GM12878 (cell line): ENCODE measurements at regions not wholly inside any gene's neighbourhood (a gene's known extent, or its start where the extent isn't known, plus 50 kb on each side); places are given as distances from the start of the nearest gene placed in this dataset.

ENCODE experiments used
- ATAC-seq: fragments of 200-7000 bp; cut with Tn5 transposase; 3 replicates; pipeline ENCODE4 v1.9.1; 2020; ENCODE audit warnings: mild to moderate bottlenecking, moderate library complexity
- BruUV-seq: library from RNA; stranded (reverse); fragments of 400-500 nt; replicated peaks from 2 replicates; lab custom pipeline; 2021; lab: Mats Ljungman, UMichigan
- CTCF ChIA-PET: fragments of 300-600 bp; sonication (Branson Sonifier 250); formaldehyde crosslinking; extraction: SDS; loops from one replicate; lab custom pipeline; 2021; ENCODE audit warnings: inconsistent platforms; lab: Yijun Ruan, JAX
- POLR2A ChIA-PET: fragments of 350-600 bp; formaldehyde crosslinking; extraction: SDS; loops from one replicate; lab custom pipeline; 2021; ENCODE audit warnings: inconsistent platforms; lab: Charles Lee
- RAD21 ChIA-PET: fragments of 300-600 bp; sonication (Branson Sonifier 250); formaldehyde crosslinking; loops from one replicate; lab custom pipeline; 2023; ENCODE audit warnings: antibody characterized with exemption; ENCODE audit not compliant: unreplicated experiment; lab: Charles Lee
- SMC1A ChIA-PET: fragments of 300-600 bp; sonication (Branson Sonifier 250); formaldehyde crosslinking; loops from one replicate; lab custom pipeline; 2023; ENCODE audit not compliant: unreplicated experiment, uncharacterized antibody; lab: Charles Lee
- DNase-seq: peaks from one replicate; pipeline ENCODE4 v3.0.0-alpha.2; 2011; ENCODE audit warnings: low read depth, low spot score
- FAIRE-seq: peaks from 3 replicates; lab custom pipeline; 2011; peaks lifted over from hg19 to GRCh38; lab: Jason Lieb, UNC
- H2AFZ ChIP-seq: 2 replicates; pipeline ENCODE4 v1.6.0; 2011; ENCODE audit warnings: low read depth, low read length, control low read depth; ENCODE audit not compliant: control insufficient read depth
- H3K27ac ChIP-seq: 2 replicates; pipeline ENCODE4 v1.5.1; 2011; ENCODE audit warnings: control low read depth; ENCODE audit not compliant: control insufficient read depth, insufficient read depth
- H3K27me3 ChIP-seq, 2 experiments: replicated peaks in 1 of 2; 2 replicates each; pipeline versions ENCODE4 v1.6.0 to v1.6.1; 2011; ENCODE audit warnings: low read length in 1 of 2; ENCODE audit not compliant: control insufficient read depth in 2 of 2, insufficient read depth in 2 of 2
- H3K36me3 ChIP-seq, 2 experiments: 2 replicates each; pipeline ENCODE4 v1.5.1; 2011; ENCODE audit warnings: low read length in 1 of 2; ENCODE audit not compliant: control insufficient read depth in 2 of 2, insufficient read depth in 2 of 2
- H3K4me1 ChIP-seq: 2 replicates; pipeline ENCODE4 v1.6.1; 2011; ENCODE audit warnings: mild to moderate bottlenecking, low read length, moderate library complexity, mixed read lengths; ENCODE audit not compliant: control insufficient read depth, insufficient read depth
- H3K4me2 ChIP-seq: 2 replicates; pipeline ENCODE4 v1.6.0; 2011; ENCODE audit warnings: control low read depth; ENCODE audit not compliant: control insufficient read depth, insufficient read depth
- H3K4me3 ChIP-seq: fragments of 200-600 bp; sonication (generic); 2 replicates; pipeline ENCODE4 v1.5.1; 2016
- H3K79me2 ChIP-seq: 2 replicates; pipeline ENCODE4 v1.6.0; 2011; ENCODE audit warnings: low read length; ENCODE audit not compliant: control insufficient read depth, insufficient read depth
- H3K9ac ChIP-seq: 2 replicates; pipeline ENCODE4 v1.8.0; 2011; ENCODE audit warnings: low read length, control low read depth, mixed read lengths; ENCODE audit not compliant: control insufficient read depth, insufficient read depth
- H3K9me3 ChIP-seq: replicated peaks from 3 replicates; pipeline ENCODE4 v1.5.1; 2011; ENCODE audit warnings: mild to moderate bottlenecking, low read length; ENCODE audit not compliant: control insufficient read depth, insufficient read depth
- H4K20me1 ChIP-seq: 2 replicates; pipeline ENCODE4 v1.6.0; 2011; ENCODE audit not compliant: control insufficient read depth, insufficient read depth
- CHD4 ChIP-seq: fragments of 200-600 bp; sonication (generic); IDR thresholded peaks from 2 replicates; pipeline ENCODE4 v1.6.1; 2016; ENCODE audit warnings: mild to moderate bottlenecking
- CREM ChIP-seq: IDR thresholded peaks from 2 replicates; pipeline ENCODE4 v1.6.1; 2014; ENCODE audit warnings: antibody characterized with exemption, low read depth
- HDGF ChIP-seq: fragments of 450-650 bp; IDR thresholded peaks from 2 replicates; pipeline ENCODE4 v1.6.1; 2016; ENCODE audit warnings: antibody characterized with exemption
- MTA3 ChIP-seq: IDR thresholded peaks from 2 replicates; pipeline ENCODE4 v1.6.1; 2012; ENCODE audit warnings: low read length, inconsistent platforms, borderline replicate concordance
- SPI1 ChIP-seq: IDR thresholded peaks from 2 replicates; pipeline ENCODE4 v1.6.1; 2011; ENCODE audit warnings: low read depth, mild to moderate bottlenecking, low read length, moderate library complexity, borderline replicate concordance; ENCODE audit not compliant: insufficient read depth
- TCF7 ChIP-seq: IDR thresholded peaks from 2 replicates; pipeline ENCODE4 v1.6.1; 2014; ENCODE audit warnings: antibody characterized with exemption, borderline replicate concordance
- YY1 ChIP-seq: IDR thresholded peaks from 2 replicates; pipeline ENCODE4 v1.6.1; 2011; ENCODE audit warnings: low read depth, mild to moderate bottlenecking, low read length
- WGBS: methylation state at CpG from one replicate; pipeline ENCODE4 v1.1.6; 2016; ENCODE audit warnings: low lambda C conversion rate; ENCODE audit not compliant: insufficient replicate concordance, insufficient coverage; ENCODE audit errors: missing lambda C conversion rate; 5-methylcytosine and 5-hydroxymethylcytosine counted together
- in situ Hi-C: fragments of 300-500 bp; cut with MboI; formaldehyde crosslinking; loops from 9 replicates; pipeline ENCODE4 v1.14.3; 2018; ENCODE audit warnings: mixed read lengths
- intact Hi-C: fragments of 100-400 bp; cut with micrococcal nuclease; formaldehyde crosslinking; loops from one replicate; pipeline ENCODE4 v1.14.2; 2022; ENCODE audit not compliant: unreplicated experiment
- TF ChIP-seq, protein P1 (sequence below): fragments of 150-350 bp; IDR thresholded peaks from 2 replicates; pipeline ENCODE4 v1.6.1; 2016; ENCODE audit warnings: low read depth, low read length

GRCh38 chr18:47412924-47413323, 161.5 kb upstream of the SKOR2 start:
- CTCF ChIA-PET, result interaction anchor here (1.8 kb wide), 1 partner anchor 16 kb away, joined by 5 read pairs; no protein-coding TSS in a partner anchor
- no peaks in the 10 kb centered on the region for H3K79me2 ChIP-seq
- no peak overlapping the region for H3K27ac ChIP-seq
- H3K9ac ChIP-seq, result no peak overlapping the region
- no peak overlapping the region for H3K4me3 ChIP-seq
- no peak overlapping the region for H2AFZ ChIP-seq
- H4K20me1 ChIP-seq, result no peaks in the 10 kb centered on the region
- RAD21 ChIA-PET, result no interaction called here
- H3K4me2 ChIP-seq, result no peak overlapping the region
- SMC1A ChIA-PET, result no interaction called here
- no peaks in the 10 kb centered on the region for H3K9me3 ChIP-seq
- FAIRE-seq, result no peak
- POLR2A ChIA-PET, result no interaction called here
- H3K36me3 ChIP-seq, result no peaks in the 10 kb centered on the region
- no peak for ATAC-seq
- peaks cover 7% of the 10 kb centered on the region for H3K4me1 ChIP-seq
- BruUV-seq, result no TSS peak
- H3K27me3 ChIP-seq, result peaks cover 2 to 7% of the 10 kb centered on the region in 2 experiments
- intact Hi-C loops (no loop called here), in situ Hi-C loops (no loop called here)
- WGBS, result 0% methylated on average over 1 of the region's 1 CpG
- DNase-seq, result no peak
- TF ChIP-seq CREM (no peak), YY1 (no peak)
- TF ChIP-seq, protein P1, sequence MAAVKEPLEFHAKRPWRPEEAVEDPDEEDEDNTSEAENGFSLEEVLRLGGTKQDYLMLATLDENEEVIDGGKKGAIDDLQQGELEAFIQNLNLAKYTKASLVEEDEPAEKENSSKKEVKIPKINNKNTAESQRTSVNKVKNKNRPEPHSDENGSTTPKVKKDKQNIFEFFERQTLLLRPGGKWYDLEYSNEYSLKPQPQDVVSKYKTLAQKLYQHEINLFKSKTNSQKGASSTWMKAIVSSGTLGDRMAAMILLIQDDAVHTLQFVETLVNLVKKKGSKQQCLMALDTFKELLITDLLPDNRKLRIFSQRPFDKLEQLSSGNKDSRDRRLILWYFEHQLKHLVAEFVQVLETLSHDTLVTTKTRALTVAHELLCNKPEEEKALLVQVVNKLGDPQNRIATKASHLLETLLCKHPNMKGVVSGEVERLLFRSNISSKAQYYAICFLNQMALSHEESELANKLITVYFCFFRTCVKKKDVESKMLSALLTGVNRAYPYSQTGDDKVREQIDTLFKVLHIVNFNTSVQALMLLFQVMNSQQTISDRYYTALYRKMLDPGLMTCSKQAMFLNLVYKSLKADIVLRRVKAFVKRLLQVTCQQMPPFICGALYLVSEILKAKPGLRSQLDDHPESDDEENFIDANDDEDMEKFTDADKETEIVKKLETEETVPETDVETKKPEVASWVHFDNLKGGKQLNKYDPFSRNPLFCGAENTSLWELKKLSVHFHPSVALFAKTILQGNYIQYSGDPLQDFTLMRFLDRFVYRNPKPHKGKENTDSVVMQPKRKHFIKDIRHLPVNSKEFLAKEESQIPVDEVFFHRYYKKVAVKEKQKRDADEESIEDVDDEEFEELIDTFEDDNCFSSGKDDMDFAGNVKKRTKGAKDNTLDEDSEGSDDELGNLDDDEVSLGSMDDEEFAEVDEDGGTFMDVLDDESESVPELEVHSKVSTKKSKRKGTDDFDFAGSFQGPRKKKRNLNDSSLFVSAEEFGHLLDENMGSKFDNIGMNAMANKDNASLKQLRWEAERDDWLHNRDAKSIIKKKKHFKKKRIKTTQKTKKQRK, result no peak

DNA sequence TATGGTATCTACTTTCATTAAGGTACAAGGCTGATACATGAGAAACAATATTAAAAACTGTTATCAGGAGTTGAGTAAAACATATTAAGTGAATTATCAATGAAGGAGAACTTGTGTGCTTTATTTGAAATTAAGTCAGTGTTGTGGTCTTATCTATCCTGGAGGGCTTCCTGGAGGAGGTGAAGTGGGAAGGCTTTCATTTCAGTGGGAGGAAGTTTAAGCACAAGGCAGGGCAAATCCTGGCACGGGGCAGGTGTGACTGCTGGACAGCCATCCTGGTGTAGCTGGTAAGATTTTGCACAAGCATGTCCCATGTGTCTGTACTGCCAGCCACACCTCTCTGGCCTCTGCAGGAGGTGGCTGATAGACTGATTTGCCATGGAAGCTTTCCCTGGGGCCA, 159.7 kb upstream of the SKOR2 start:
- ChIA-PET CTCF (interaction anchor here (1.8 kb wide), 1 partner anchor 14 kb away, joined by 5 read pairs; no protein-coding TSS in a partner anchor), SMC1A (no interaction called here), POLR2A (no interaction called here)
- Histone ChIP-seq H3K4me2 (no peak overlapping the region), H3K4me3 (no peak overlapping the region), H3K79me2 (no peaks in the 10 kb centered on the region), H3K36me3 (no peaks in the 10 kb centered on the region), H2AFZ (no peak overlapping the region), H3K27me3 (peaks cover 2 to 7% of the 10 kb centered on the region in 2 experiments), H3K27ac (no peak overlapping the region), H3K9ac (no peak overlapping the region), H4K20me1 (no peaks in the 10 kb centered on the region)
- BruUV-seq, result no TSS peak
- DNase-seq, result no peak
- in situ Hi-C loops (no loop called here), intact Hi-C loops (no loop called here)
- TF ChIP-seq HDGF (no peak), CHD4 (no peak), TCF7 (no peak), SPI1 (no peak), MTA3 (no peak)
- TF ChIP-seq, all 136 proteins: peak for 0
- H3K9me3 ChIP-seq, result no peaks in the 10 kb centered on the region
- RAD21 ChIA-PET, result no interaction called here
- no peaks in the 10 kb centered on the region for H3K4me1 ChIP-seq
- FAIRE-seq, result no peak
- WGBS, result 6% methylated on average over 1 of the region's 1 CpG
- ATAC-seq, result no peak
